Stimulated activated CD8-positive, alpha-beta memory T cell treated with anti-CD3 and anti-CD28 coated beads, Interleukin-2, amount 100 ng/mL, for 48 hours (primary cell): ENCODE measurements at regions not wholly inside any gene's neighbourhood (a gene's known extent, or its start where the extent isn't known, plus 50 kb on each side); places are given as distances from the start of the nearest gene placed in this dataset.
"Not testable (repeated sequence)": the region's sequence is repeated elsewhere in the genome, so short reads cannot be mapped to it uniquely, and the experiment has no call there.

Experiments used
- DNase-seq, 2 donors: peaks; one replicate each; pipeline ENCODE4 v3.0.0-alpha.2; 2020; ENCODE audit warnings: low read depth in 2 of 2

DNA sequence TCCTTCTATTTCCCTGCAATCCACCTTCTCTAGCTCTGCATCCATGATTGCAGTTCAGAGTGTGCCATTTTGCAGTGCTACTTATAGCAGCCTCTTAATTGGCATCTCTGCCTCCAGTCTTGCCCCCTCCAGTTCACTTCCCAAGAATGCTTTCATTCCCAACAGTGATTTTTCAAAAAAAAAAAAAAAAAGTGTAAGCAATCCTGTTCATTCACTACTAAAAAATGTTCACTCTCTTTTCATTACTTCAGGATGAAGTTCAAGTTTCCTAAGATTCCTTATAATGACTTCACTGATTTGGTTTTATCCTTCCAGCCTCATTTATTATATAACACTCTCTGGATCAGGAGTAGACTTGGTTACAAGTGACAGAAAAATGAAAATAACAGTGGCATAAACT is 124.7 kb upstream of the LNX1 start:
- no peak for DNase-seq

DNA sequence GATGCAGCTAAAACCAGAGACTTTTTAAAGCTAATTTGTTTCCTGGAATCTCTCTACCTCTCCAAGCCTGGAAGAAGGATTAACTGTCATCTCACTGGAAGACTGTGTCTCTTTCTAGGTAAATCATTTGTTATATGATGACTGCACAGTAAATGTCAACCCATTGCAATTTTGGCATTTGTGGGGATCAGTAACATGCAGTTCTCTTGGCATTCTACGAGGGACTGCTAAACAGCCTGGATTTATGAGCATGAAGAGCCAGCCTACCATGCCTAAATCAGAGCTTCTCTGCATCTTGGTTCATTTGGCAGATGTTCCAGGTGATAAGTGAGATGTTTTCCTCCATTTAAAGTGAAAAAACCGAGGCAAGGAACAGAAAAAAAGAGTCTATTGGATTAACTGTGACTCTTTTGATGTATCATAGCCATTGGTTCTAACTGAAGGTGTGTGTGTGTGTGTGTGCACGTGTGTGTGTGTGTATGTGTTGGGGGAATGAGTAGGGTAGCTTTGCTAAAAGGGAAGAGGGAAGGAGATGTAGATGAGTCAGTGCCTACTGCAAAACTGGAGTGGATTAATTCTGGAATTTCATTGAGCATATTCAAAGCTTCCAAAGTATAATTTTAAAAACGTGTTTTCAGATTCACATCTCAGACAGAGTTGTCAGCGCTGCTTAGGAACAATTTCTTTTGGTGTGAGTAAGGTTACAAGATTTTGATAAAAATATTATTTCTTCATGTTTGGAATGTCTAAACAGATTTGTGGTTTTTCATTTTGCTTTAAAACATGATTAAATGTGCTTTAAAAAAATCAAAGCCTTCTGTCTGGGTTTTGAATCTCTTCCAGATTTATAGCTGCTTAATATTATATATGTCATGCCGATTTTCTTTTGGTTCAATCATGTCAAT is 123.2 kb upstream of the LNX1 start:
- DNase-seq: no peak

DNA sequence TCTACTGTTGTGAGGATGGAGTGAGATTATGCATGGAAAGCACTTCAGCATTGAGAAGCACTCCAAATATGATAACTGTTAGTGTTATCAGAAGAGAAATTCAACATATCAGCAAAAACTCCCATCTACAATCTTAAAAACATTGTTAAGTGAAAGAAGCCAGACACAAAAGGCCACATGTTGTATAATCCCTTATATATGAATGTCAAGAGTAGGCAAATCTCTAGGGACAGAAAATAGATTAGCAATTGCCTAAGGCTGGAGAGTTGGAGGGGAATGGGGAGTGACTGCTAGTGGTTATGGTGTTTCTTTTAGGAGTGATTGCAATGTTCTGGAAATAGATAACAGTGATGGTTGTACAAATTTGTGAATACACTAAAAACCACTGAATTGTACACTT is 122.5 kb upstream of the LNX1 start:
- DNase-seq: no peak

DNA sequence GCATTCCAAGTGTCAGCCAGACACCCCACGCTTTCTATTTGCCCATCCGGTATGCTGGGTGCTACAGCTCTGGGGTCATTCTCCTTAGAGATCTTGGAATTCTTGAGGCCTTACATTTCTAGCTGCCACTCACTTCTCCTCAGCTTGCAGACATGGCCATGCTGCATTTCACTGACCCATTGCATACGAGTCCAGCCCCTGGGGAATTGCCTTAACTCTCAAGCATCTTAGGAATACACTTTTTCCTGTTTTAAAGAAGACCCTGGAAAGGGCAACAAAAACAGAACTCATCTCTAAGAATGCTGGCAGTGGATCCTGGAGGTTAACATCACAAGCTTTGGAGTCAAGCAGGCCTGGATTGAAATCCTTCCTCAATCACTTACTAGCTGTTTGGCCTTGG is 122.0 kb upstream of the LNX1 start:
- no peak for DNase-seq

DNA sequence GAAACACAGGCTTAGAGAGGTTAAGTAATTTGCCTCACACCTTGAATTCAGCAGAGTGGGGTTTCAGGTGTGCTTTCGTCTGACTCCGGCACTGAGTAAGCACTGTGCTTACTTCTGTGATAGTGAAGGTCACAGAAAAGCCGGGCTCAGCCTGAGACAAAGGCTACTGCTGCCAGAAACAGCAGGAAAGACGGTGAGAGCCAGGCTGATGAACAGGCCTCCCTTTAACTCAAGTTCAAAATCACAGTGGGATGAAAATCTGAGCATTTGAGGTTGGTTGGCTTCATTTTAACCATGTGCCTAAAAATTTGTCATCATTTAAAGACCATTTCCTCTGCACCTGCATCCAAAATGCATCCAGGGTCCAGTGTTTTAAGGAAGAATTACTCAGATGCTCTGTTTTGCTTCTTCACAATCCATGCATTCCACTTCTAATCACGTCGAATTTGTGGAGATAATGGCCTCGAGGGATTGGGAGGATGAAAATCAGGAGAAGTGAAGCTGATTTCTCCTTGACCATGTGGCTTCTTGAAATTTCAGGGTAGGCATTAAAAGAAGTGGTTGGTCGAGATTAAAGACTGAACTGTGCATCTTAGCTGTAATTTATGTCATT is 121.2 kb upstream of the LNX1 start:
- DNase-seq: no peak

DNA sequence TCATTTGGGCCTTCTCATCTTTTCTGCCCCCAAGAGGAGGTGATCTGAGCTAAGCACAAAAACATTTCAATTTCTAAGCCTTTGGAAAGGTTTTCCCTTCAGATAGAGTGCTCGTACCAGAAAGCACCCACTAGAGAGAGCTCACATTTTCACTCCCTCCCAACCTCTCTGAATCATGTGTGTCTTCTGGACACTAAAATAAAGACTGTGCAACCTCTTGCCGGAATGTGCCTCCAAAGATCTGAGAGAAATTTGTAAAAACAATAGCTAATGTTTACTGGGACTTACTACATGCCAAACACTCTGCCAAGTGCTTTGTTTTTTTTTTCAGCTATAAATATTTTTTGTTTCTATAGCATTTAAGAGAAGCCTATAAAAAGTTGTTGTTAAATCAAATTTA is 120.6 kb upstream of the LNX1 start:
- DNase-seq: no peak

DNA sequence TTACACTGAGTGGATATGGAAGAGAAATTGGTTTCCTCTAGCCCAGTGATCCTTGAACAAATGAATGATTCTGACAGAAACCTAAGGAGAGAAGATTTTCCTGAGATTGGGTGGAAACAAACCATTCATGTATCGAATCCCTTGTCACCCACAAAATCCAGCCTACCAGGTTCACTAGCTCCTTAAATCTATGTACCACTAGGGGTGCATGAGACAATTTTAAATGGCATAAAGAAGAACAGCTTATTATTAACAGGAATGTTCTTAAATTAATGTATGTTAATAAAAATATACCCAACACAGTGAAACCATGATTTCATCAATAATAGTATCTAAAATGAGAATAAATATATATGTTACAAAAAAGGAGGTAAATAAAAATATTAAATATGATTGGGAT is 118.4 kb upstream of the LNX1 start:
- DNase-seq: no peak

DNA sequence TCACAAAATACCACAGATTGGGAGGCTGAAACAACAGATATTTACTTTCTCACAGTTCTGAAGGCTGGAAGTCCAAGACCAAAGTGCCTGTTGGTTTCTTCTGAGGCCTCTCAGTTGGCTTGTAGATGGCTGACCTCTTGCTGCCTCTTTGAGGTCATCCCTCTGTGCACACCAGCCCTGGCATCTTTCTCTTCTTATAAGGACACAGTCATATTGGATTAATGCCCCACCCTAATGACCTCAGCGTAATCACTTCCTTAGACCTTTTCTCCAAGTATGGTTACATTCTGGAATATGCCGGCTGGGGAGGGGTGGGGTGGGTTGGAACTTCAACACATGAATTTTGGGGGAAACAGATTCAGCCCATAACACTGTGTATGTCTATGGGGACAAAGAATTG is 116.2 kb upstream of the LNX1 start:
- no peak for DNase-seq

DNA sequence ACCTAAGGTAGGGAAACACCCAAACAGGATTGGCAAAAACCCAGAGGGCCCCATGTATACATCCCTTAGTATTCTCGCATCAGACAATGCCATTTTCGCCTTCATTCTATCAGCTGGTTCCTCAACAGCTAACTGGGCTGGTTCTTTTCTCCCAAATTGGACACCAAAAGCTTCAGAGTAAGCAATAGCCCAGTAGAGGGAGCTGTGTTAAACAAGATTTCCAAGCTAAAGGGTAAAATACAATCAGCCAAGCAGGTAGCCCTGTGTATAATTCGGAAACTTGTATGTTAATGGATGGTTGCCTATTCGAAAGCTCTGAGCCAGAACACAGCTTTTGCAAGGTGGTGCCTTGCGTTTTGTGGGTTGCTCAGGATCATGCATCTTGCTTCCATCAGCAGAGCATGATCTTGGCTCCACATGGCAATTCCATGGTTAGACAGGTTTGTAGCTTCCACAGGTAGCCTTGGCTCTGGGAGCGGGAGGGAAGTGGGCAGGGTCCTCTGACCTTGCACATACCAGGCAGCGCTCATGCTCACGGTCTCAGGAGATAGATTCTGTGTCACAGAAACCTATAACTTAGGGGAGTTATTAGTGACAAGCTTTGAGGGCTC is 115.2 kb upstream of the LNX1 start:
- DNase-seq: no peak

DNA sequence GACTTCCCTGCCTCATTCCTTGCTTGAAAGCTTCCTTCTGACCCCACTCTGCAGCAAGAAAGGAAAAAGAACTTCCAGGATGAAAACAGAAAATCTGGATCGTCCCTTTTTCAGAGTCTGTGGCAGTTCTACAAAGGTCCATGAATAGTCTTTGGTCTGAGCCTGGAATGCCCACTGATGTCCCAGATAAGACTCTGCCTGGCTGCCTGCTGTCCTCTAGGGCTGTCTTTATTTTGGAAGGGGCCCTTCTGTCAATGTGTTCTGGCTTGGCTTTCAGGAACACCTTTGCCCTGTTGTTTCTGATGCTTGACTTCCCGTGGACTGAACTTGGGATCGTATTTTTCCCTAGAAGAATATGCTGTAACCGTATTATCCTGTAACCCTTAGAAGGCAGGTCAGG is 114.7 kb upstream of the LNX1 start:
- DNase-seq: no peak

DNA sequence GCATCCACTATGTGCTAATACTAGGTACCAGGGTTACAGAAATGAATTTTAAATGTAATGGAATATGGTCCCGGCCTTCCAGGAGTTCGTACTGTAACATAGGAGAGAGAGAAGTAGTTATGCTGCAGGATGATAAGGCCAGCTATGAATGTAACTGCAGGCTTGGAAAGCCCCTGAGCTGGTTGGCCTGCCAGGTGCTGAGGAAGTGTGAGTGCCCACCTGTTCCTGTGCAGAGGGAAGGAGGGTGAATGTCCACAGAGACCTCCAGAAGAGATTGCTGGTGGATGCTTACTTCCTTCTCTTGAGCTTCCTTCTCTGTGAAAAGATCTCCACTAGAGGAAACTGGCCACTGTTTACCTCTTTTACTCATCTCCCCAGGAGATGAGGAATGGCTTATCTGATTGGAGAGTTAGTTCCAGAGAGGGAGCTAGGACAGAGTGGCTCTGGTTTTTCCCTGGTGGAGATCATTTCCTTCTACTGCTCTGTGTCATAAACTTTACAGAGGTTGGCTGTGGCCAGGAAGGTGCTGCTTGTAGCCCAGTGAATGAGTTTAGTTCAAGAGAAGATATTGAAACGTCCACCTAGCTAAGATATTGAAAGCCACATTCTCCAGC is 114.0 kb upstream of the LNX1 start:
- no peak for DNase-seq

DNA sequence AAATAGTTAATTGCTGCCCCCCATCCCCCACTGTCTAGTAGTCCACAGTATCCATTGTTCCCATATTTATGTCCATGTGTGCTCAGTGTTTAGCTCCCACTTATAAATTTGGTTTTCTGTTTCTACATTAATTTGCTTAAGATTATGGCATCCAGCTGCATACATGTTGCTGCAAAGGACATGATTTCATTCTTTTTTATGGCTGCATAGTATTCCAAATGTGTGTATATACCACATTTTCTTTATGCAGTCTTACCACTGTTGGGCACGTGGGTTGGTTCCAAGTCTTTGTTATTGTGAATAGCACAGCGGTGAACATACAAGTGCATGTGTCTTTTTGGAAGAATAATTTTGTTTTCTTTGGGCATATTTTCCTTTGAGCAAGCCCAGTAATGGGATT is 113.0 kb upstream of the LNX1 start:
- DNase-seq: no peak

DNA sequence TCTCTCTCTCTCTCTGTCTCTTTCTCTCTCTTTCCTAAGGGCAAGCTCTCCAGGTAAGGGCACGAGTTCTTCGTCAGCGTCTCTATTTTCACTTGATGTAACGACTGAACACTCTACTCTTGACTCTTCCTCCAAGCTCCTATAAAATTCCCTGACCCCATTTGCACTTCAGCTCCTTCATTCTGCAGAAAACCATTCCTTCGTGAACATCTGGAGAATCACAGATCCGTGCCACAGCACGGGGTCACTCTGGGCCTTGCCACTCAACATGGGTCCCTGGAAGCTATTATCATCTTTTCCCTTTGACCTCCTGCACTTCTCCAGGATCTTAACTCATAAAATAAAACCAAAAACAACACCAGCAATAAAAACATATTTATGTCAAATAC is 112.0 kb upstream of the LNX1 start:
- DNase-seq: no peak

DNA sequence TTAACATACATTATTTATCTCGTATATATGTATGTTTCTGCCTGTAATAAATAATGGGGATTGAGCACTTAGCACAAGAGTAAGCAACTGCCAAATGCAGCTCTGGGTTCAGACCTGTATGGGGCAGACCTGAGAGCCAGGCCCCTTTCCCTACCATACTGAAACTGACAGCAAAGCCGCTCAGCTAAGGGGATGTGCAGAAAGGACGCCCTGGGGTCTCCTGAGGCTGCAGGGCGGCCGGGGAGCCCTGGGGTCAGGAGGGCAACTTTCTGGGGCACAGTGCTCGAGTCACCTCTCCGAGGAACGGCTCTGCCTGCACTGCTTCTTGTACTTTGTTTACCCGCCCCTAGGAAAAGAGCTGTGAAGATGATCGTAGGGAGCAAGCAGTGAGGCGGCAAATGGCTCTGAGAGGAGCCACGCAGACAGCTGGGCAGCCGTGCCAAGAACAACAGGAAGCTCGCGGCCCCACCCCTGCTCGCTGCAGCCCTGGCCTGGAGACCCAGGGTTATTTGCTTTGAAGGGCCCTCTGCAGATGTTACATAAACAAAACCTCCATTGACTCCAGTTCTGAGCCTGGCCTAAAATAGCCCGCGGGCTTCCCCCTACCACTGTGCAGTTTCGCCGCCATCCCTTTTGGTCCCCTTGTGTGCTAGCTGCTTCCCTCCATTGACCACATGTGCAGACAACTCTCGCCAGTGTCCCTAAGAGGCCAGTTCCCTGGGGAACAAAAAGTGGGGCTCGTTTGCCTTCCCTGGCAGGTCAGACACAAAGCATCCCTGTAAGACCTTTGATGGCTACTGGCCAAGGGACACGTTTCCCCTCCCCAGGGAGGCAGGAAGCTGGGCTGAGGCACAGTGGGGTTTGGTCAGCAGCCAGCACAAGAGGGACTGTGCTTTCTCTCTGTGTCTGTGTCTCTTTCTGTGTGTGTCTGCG is 111.3 kb upstream of the LNX1 start:
- DNase-seq: no peak

DNA sequence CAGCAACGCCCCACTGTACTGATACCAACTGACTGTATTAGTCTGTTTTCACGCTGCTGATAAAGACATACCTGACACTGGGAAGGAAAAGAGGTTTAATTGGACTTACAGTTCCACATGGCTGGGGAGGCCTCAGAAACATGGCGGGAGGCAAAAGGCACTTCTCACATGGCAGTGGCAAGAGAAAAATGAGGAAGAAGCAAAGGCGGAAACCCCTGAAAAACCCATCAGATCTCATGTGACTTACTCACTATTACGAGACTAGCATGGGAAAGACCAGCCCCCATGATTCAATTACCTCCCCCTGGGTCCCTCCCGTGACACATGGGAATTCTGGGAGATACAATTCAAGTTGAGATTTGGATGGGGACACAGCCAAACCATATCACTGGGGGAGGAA is 110.0 kb upstream of the LNX1 start:
- DNase-seq: not testable (repeated sequence)

DNA sequence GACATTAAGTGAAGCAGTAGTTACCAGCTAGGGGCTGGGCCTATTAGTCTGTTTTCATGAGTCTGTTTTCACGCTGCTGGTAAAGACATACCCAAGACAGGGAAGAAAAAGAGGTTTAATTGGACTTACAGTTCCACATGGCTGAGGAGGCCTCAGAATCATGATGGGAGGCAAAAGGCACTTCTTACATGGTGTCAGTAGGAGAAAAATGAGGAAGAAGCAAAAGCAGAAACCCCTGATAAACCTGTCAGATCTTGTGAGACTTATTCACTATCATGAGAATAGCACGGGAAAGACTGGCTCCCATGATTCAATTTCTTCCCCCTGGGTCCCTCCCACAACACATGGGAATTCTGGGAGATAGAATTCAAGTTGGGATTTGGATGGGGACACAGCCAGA is 108.0 kb upstream of the LNX1 start:
- DNase-seq: not testable (repeated sequence)

DNA sequence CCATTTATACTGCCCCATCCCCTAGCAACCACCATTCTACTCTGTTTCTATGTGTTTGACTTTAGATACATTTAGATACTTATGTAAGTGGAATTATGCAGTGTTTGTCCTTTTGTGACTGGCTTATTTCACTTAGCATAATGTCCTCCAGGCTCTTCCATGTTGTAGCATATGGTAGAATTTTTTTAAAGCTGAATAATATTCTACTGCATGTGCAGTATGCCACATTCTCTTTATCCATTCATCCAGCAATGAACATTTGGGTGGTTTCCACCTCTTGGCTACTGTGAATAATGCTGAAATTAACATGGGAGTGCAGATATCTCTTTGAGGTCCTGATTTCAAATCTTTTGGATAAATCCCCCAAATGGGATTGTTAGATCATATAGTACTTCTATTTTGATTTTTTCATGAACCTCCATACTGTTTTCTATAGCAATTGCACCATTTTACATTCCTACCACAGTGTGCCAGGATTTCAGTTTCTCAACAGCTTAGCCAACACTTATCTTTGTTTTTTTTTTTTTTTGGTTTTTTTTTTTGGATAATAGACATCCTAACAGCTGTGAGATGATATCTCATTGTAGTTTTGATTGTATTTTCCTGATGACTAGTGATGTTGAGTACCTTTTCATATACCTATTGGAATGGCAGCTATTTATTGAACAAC is 105.9 kb upstream of the LNX1 start:
- DNase-seq: no peak

DNA sequence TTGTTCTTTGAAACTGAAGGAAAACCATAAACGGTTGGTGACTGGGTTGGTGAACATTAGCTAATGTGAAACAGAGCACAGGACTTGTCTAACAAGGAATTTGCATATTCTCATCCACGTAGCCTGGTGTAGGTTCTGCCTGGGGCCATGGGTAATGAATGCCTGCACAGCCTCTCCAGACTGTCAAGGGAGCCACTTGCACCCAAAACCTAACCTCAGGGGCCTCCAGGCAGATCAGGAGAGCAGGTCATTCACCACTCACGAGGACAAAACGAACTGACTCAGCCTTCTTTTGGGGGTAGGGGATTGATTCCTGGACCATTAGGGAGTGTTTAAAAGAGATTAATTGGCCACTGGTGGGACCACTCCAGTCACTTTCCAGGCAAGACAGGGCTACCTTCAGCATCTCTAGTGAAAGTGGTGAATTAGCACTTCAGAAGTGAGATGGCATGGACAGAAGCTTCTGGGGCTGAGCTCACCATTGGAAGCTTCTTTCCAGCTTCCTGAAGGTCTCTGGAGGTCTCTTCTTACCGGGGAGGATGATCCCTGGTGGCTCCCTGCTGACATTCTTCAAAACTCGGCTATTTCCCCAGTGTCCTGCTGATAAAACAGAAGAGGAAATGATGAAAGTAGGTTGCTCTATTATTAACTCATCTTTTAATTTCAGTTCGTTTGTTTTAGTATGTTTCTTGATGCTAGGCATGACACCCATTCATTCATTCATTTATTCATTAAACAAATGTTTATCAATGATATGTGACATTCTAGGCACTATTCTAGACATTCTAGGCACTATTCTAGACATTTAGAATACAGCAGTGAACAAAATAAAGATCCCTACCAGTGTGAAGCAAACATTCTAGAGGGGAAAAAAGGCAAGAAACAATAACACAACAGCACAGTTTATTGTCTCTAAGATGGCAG is 104.5 kb upstream of the LNX1 start:
- no peak for DNase-seq

DNA sequence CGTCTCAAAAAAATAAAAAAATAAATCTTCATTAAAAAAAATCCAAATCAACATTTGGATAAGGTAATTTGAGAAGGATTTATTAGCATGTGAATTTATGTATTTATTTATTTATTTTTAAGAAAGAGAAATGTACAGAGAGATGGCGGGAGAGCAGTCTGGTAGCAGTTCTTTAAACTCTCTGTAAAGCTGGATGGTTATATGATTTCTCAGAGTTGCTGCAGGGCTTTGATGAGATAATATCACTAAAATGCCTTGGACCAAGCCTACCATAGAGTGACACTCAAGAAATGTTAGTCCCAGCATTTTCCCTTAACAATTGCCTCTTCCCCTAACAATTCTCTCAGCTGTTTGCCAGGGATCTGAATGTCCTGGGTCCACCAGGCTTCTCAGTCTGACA is 103.4 kb upstream of the LNX1 start:
- DNase-seq: no peak

DNA sequence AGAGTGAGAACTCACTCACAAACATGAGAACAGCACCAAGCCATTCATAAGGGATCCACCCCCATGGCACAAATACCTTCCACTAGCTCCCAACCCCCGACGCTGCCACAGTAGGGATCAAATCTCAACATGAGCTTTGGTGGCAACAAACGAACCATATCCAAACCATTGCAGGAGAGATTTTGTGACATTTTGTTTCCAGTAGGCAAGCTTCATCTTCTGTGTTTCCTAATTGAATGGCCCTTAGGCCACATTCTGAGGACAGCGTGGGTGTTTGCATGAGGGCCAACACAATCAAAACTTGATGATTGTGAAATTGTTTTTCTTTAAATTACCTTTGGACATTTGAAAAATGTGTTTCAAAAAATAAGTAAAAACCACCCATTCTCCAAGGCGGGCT is 102.6 kb upstream of the LNX1 start:
- no peak for DNase-seq
